GM23338 (cell line): ENCODE measurements at regions not wholly inside any gene's neighbourhood (a gene's known extent, or its start where the extent isn't known, plus 50 kb on each side); places are given as distances from the start of the nearest gene placed in this dataset.

Experiments used
- ATAC-seq: fragments of 200-7000 bp; cut with Tn5 transposase; 3 replicates; pipeline ENCODE4 v1.9.1; 2020
- DNase-seq: peaks from one replicate; pipeline ENCODE4 v3.0.0-alpha.2; 2015; ENCODE audit warnings: low spot score
- H2AFZ ChIP-seq: fragments of 200-600 bp; sonication (generic); 2 replicates; pipeline ENCODE4 v1.8.0; 2016; ENCODE audit warnings: antibody characterized with exemption, mild to moderate bottlenecking, moderate library complexity
- H3F3A ChIP-seq: fragments of 200-600 bp; sonication (generic); replicated peaks from 2 replicates; pipeline ENCODE4 v1.8.0; 2017; ENCODE audit warnings: antibody characterized with exemption, mixed run types, low read depth
- H3K27ac ChIP-seq: fragments of 200-600 bp; sonication (generic); 2 replicates; pipeline ENCODE4 v1.6.1; 2016; ENCODE audit warnings: low read depth
- H3K27me3 ChIP-seq: fragments of 200-600 bp; sonication (generic); 2 replicates; pipeline ENCODE4 v1.8.0; 2016; ENCODE audit warnings: mild to moderate bottlenecking, mixed run types, moderate library complexity; ENCODE audit not compliant: insufficient read depth
- H3K36me3 ChIP-seq: fragments of 200-600 bp; sonication (generic); 2 replicates; pipeline ENCODE4 v1.8.0; 2016; ENCODE audit warnings: mild to moderate bottlenecking; ENCODE audit not compliant: insufficient read depth
- H3K4me1 ChIP-seq: fragments of 200-600 bp; sonication (generic); 2 replicates; pipeline ENCODE4 v1.8.0; 2016; ENCODE audit warnings: mild to moderate bottlenecking, moderate library complexity; ENCODE audit not compliant: insufficient read depth
- H3K4me2 ChIP-seq: fragments of 200-600 bp; sonication (generic); 2 replicates; pipeline ENCODE4 v1.7.1; 2017; ENCODE audit warnings: mixed run types
- H3K4me3 ChIP-seq: fragments of 200-600 bp; sonication (generic); 2 replicates; pipeline ENCODE4 v1.6.1; 2016; ENCODE audit warnings: mixed run types
- H3K79me2 ChIP-seq: fragments of 200-600 bp; sonication (generic); replicated peaks from 2 replicates; pipeline ENCODE4 v1.8.0; 2017; ENCODE audit warnings: mild to moderate bottlenecking; ENCODE audit not compliant: insufficient read depth
- H3K9me2 ChIP-seq: fragments of 200-600 bp; sonication (generic); 2 replicates; pipeline ENCODE4 v1.8.0; 2017; ENCODE audit not compliant: insufficient read depth
- H4K20me1 ChIP-seq: fragments of 200-600 bp; sonication (generic); replicated peaks from 2 replicates; pipeline ENCODE4 v1.8.0; 2017; ENCODE audit warnings: mild to moderate bottlenecking; ENCODE audit not compliant: insufficient read depth
- H3K27ac Mint-ChIP-seq: 2 replicates; pipeline ENCODE4 v1.8.0; 2020; ENCODE audit warnings: inconsistent platforms, mild to moderate bottlenecking, moderate library complexity, mixed read lengths
- H3K27me3 Mint-ChIP-seq: 3 replicates; pipeline ENCODE4 v1.8.0; 2022; ENCODE audit warnings: low read depth, mild to moderate bottlenecking, moderate library complexity, mixed read lengths, inconsistent platforms; ENCODE audit not compliant: insufficient read depth, poor library complexity
- H3K36me3 Mint-ChIP-seq: 3 replicates; pipeline ENCODE4 v1.8.0; 2021; ENCODE audit warnings: low read depth, mild to moderate bottlenecking, inconsistent platforms, moderate library complexity, mixed read lengths
- H3K4me1 Mint-ChIP-seq: 3 replicates; pipeline ENCODE4 v1.8.0; 2020; ENCODE audit warnings: mild to moderate bottlenecking, inconsistent platforms, mixed read lengths
- H3K4me3 Mint-ChIP-seq: 3 replicates; pipeline ENCODE4 v1.8.0; 2021; ENCODE audit warnings: moderate library complexity, mild to moderate bottlenecking, inconsistent platforms, mixed read lengths
- H3K9me3 Mint-ChIP-seq: 3 replicates; pipeline ENCODE4 v1.8.0; 2020; ENCODE audit warnings: moderate library complexity, mild to moderate bottlenecking, inconsistent platforms, mixed read lengths
- CTCF ChIP-seq, 2 experiments: fragments of 200-600 bp in 1 of 2; sonication (generic) in 1 of 2; conservative IDR thresholded peaks; 2 replicates each; pipeline versions ENCODE4 v1.5.1 to v1.6.1; 2016 to 2017; ENCODE audit warnings: antibody characterized with exemption in 2 of 2, low read depth in 2 of 2, mild to moderate bottlenecking in 2 of 2, moderate library complexity in 1 of 2
- ETS1 ChIP-seq: IDR thresholded peaks from 2 replicates; pipeline ENCODE4 v1.6.1; 2016; ENCODE audit warnings: antibody characterized with exemption
- EZH2phosphoT487 ChIP-seq: fragments of 200-600 bp; sonication (generic); IDR thresholded peaks from one replicate; pipeline ENCODE4 v1.8.1; 2018; ENCODE audit warnings: antibody characterized with exemption; ENCODE audit not compliant: unreplicated experiment
- REST ChIP-seq: IDR thresholded peaks from one replicate; pipeline ENCODE4 v1.6.1; 2018; ENCODE audit warnings: antibody characterized with exemption; ENCODE audit not compliant: unreplicated experiment
- STAT1 ChIP-seq: IDR thresholded peaks from one replicate; pipeline ENCODE4 v1.6.1; 2016; ENCODE audit warnings: antibody characterized with exemption; ENCODE audit not compliant: unreplicated experiment
- ZNF114 ChIP-seq: fragments of 250-450 bp; sonication (Bioruptor Pico); IDR thresholded peaks from 2 replicates; pipeline ENCODE4 v1.5.0; 2020; ENCODE audit warnings: mild to moderate bottlenecking, moderate library complexity
- ZNF331 ChIP-seq: fragments of 250-450 bp; sonication (Bioruptor Pico); IDR thresholded peaks from 2 replicates; pipeline ENCODE4 v1.5.0; 2020; ENCODE audit warnings: low read depth, mild to moderate bottlenecking, moderate library complexity
- ZNF462 ChIP-seq: fragments of 250-450 bp; sonication (Bioruptor Pico); IDR thresholded peaks from 2 replicates; pipeline ENCODE4 v1.5.0; 2020; ENCODE audit warnings: mild to moderate bottlenecking, moderate library complexity

- no peak for TF ChIP-seq ZNF462 (CRISPR knock-in tag)
These were observed 119.9 kb upstream of the SALL3 start (continued) for GRCh38 chr18:78859686-78860085.

GRCh38 chr18:78860117-78860516, 119.5 kb upstream of the SALL3 start:
- DNase-seq (no peak), ATAC-seq (no peak)
- no peak overlapping the region for H3K4me2 ChIP-seq
- H3F3A ChIP-seq, result no peaks in the 10 kb centered on the region
- Mint-ChIP-seq H3K9me3 (peaks cover 90% of the 10 kb centered on the region), H3K4me3 (no peak overlapping the region), H3K27ac (no peak overlapping the region), H3K36me3 (peaks cover 43% of the 10 kb centered on the region), H3K4me1 (no peaks in the 10 kb centered on the region), H3K27me3 (no peaks in the 10 kb centered on the region)
- H3K27ac ChIP-seq, result no peak overlapping the region
- H3K79me2 ChIP-seq, result no peaks in the 10 kb centered on the region
- no peaks in the 10 kb centered on the region for H3K9me2 ChIP-seq
- H2AFZ ChIP-seq, result no peak overlapping the region
- H4K20me1 ChIP-seq, result no peaks in the 10 kb centered on the region
- no peak overlapping the region for H3K4me3 ChIP-seq
- no peaks in the 10 kb centered on the region for H3K4me1 ChIP-seq
- no peaks in the 10 kb centered on the region for H3K36me3 ChIP-seq
- no peaks in the 10 kb centered on the region for H3K27me3 ChIP-seq
- no peak for TF ChIP-seq EZH2phosphoT487
- no peak for TF ChIP-seq ETS1
- TF ChIP-seq ZNF331 (CRISPR knock-in tag), result no peak
- no peak for TF ChIP-seq REST
- no peak for TF ChIP-seq CTCF (conservative IDR thresholded peaks at IDR 0.05; ENCODE audit: low read depth in 2 of 2)
- no peak for TF ChIP-seq ZNF114 (CRISPR knock-in tag)
- no peak for TF ChIP-seq STAT1
